ENCODE measurements at regions not wholly inside any gene's neighbourhood (a gene's known extent, or its start where the extent isn't known, plus 50 kb on each side); places are given as distances from the start of the nearest gene placed in this dataset.
"Not testable (repeated sequence)": the region's sequence is repeated elsewhere in the genome, so short reads cannot be mapped to it uniquely, and the experiment has no call there.

DNA sequence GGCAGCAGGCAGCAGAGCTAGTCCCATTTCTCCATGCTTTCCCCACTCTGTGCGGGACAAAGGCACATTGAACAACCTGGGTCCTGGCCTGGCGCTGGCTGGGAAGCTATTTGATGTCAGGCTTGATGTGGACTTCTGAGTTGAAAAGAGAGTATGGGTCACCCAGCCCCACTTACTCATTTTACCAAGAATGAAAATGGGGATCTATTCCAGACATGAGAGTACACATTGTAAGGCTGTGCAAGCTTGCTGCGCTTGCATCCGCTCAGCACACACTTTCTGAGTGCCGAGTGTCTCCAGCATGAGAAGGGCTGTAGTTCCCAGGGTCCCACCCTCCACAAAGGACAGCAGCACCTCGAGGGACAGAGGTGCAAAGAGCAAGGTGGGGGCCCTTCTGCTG lies 71.7 kb upstream of the PLEKHG4B start:
- TF ChIP-seq, protein P1, sequence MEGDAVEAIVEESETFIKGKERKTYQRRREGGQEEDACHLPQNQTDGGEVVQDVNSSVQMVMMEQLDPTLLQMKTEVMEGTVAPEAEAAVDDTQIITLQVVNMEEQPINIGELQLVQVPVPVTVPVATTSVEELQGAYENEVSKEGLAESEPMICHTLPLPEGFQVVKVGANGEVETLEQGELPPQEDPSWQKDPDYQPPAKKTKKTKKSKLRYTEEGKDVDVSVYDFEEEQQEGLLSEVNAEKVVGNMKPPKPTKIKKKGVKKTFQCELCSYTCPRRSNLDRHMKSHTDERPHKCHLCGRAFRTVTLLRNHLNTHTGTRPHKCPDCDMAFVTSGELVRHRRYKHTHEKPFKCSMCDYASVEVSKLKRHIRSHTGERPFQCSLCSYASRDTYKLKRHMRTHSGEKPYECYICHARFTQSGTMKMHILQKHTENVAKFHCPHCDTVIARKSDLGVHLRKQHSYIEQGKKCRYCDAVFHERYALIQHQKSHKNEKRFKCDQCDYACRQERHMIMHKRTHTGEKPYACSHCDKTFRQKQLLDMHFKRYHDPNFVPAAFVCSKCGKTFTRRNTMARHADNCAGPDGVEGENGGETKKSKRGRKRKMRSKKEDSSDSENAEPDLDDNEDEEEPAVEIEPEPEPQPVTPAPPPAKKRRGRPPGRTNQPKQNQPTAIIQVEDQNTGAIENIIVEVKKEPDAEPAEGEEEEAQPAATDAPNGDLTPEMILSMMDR (IDR thresholded peaks at IDR 0.05), result not testable (repeated sequence)
- TF ChIP-seq POLR2A (IDR thresholded peaks at IDR 0.05), result not testable (repeated sequence)

Data from ovary (tissue), 3 donors.